Activated naive CD4-positive, alpha-beta T cell treated with Interleukin-2 at 50 U/mL for 16 hours (primary cell): ENCODE measurements at regions not wholly inside any gene's neighbourhood (a gene's known extent, or its start where the extent isn't known, plus 50 kb on each side); places are given as distances from the start of the nearest gene placed in this dataset.
"Not testable (repeated sequence)": the region's sequence is repeated elsewhere in the genome, so short reads cannot be mapped to it uniquely, and the experiment has no call there.

ENCODE experiments used
- DNase-seq: peaks from one replicate; pipeline ENCODE4 v3.0.0-alpha.2; 2020

GRCh38 chr2:204147040-204147439 is 210.5 kb downstream of the ICOS start:
- DNase-seq = not testable (repeated sequence)

GRCh38 chr2:204150721-204151120 is 214.2 kb downstream of the ICOS start:
- no peak for DNase-seq

- no peak for DNase-seq
These were observed 216.1 kb downstream of the ICOS start for GRCh38 chr2:204152616-204153015.

GRCh38 chr2:204154863-204155262 is 218.3 kb downstream of the ICOS start:
- DNase-seq = no peak

- DNase-seq = no peak
These were observed 219.9 kb downstream of the ICOS start for GRCh38 chr2:204156456-204156855.

- no peak for DNase-seq
These were observed 221.1 kb downstream of the ICOS start for GRCh38 chr2:204157684-204158083.

- no peak for DNase-seq
These were observed 223.0 kb downstream of the ICOS start for GRCh38 chr2:204159526-204159925.

GRCh38 chr2:204160989-204161388 is 224.4 kb downstream of the ICOS start:
- no peak for DNase-seq

- no peak for DNase-seq
These were observed 225.3 kb downstream of the ICOS start for GRCh38 chr2:204161886-204162285.

GRCh38 chr2:204166961-204167360 is 230.4 kb downstream of the ICOS start:
- DNase-seq = no peak

- DNase-seq = not testable (repeated sequence)
These were observed 231.1 kb downstream of the ICOS start for GRCh38 chr2:204167670-204168069.

- no peak for DNase-seq
These were observed 233.8 kb downstream of the ICOS start for GRCh38 chr2:204170411-204170810.

- no peak for DNase-seq
These were observed 235.0 kb downstream of the ICOS start for GRCh38 chr2:204171432-204172144.

GRCh38 chr2:204172145-204172600 is 235.6 kb downstream of the ICOS start:
- DNase-seq = no peak

GRCh38 chr2:204174034-204174433 is 237.5 kb downstream of the ICOS start:
- no peak for DNase-seq

- DNase-seq = no peak
These were observed 239.1 kb downstream of the ICOS start for GRCh38 chr2:204175552-204176271.

GRCh38 chr2:204176306-204176705 is 239.7 kb downstream of the ICOS start:
- DNase-seq = no peak

- DNase-seq = no peak
These were observed 240.9 kb downstream of the ICOS start for GRCh38 chr2:204177251-204177976.

GRCh38 chr2:204177977-204178522 is 241.5 kb downstream of the ICOS start:
- DNase-seq = peak; percentile 74

- DNase-seq = no peak
These were observed 244.1 kb downstream of the ICOS start for GRCh38 chr2:204180649-204181048.

GRCh38 chr2:204183608-204184007 is 247.0 kb downstream of the ICOS start:
- DNase-seq = no peak

- no peak for DNase-seq
These were observed 247.7 kb downstream of the ICOS start for GRCh38 chr2:204184226-204184625.
